HG03103 (cell line): ENCODE measurements at regions not wholly inside any gene's neighbourhood (a gene's known extent, or its start where the extent isn't known, plus 50 kb on each side); places are given as distances from the start of the nearest gene placed in this dataset.

Experiments used
- ATAC-seq: cut with Tn5 transposase; IDR thresholded peaks from one replicate; pipeline ENCODE4 v1.9.1; 2021; ENCODE audit warnings: low read depth; ENCODE audit not compliant: unreplicated experiment

DNA sequence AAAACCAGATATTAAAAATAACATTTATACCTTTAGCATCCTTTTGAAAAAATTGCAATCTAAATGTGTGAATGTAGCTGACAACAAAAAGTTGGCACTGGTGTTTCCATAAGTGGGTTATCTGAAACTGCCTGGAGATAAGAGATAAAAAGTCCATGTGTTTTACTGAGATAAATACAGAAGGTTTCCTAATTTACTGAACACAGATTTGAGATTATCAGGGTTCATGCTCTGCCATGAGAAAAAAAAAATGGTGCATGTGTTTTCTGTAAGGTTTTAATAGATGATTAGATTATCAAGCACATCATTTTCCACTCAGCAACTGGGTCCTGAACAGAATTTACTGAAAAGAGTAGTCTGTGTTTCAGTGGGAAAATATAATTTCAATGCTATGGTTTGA, 326.2 kb upstream of the SLIT2 start:
- ATAC-seq = no peak

DNA sequence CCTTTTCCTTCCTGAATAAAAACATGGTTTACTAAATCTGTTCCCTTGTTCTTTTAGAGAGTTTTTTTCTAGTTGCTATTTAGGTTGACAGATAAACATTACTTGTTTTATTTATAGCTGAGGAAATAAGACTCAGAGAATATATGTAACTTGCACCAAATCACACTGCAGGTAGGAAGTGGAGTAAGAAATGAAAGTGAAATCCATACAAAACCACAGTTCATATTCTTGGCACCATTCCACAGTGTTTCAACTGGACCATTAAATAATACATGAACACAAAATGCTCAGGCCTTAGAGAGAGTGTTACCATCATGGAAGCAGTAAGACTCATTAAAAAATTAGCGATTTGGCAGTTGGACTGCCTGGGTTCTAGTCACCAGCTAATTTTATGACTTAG, 326.9 kb upstream of the SLIT2 start:
- no peak for ATAC-seq

DNA sequence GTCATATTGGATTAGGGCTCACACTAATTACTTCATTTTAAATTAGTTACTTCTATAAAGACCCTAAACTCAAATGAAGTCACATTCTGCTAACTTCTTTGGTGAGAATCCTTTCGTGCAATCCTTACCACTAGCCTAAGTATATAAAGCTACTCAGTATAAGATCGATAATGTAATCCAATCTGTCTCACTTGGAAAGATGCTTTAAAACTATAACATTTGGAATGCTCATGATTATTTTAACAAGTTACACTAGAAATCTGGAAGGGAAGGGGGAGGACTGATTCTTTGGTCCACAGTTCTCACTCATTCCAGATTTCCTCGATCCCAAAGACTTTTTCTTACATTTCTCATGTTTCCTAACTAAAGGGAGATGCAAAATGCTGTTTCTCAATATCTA, 336.4 kb upstream of the SLIT2 start:
- ATAC-seq = no peak

DNA sequence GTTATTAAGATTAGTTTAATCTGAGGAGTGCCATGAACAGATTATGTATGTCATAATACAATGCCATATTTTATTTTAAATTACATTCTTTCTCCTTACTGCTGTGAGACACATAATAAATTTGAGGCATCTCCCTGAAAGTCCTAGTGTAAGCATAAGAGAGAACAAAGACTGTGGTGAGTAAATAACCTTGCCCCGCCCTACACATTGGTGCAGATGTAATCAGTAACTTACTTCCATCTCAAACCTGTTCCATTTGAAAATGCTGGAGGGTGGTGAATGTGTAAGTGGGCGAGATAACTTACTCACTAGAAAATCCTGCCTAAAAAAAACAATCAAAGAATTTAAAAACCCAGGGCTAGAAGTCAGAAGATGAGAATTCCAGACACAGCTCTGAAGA, 338.1 kb upstream of the SLIT2 start:
- no peak for ATAC-seq

DNA sequence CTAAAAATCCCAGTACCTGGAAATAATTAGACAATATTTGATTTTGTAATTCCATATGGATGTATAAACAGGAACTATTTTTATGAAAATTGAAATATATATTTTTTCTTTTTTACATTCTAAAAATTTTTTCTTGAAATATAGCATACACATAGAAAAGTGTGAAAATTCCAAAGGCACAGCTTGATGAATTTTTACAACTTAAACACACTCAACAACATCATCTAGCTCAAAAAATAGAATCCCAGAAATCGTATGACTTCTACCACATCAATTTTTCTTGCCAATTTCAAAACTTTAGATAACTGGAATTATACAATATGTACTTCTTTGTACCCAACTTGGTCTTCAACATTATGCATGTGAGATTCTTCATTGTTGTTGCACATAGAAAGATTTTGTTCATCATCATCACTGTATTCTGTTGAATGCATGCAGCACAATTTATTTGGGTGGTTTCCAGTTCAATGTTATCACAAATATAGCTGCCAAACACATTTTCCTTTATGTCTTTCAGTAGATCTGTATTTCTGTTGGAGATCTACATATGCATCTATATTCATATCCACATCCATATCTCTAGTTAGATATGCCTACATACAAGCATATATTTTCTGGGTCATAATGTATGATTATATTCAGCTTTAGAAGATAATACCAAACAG, 340.7 kb upstream of the SLIT2 start:
- ATAC-seq = no peak

DNA sequence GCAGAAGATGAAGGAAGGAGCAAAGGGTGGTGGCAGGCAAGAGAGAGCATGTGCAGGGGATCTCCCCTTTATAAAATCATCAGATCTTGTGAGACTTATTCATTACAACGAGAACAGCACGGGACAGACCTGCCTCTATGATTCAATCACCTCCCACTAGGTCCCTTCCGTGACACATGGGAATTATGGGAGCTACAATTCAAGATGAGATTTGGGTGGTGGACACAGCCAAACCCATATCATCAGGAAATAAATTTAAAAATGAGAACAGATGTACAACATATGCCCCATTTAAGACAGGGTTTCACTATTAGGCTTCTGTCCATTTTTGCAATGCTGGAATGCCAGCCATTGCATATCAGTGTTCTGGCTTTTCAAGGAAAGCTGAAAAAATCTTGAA, 346.7 kb upstream of the SLIT2 start:
- ATAC-seq = no peak

DNA sequence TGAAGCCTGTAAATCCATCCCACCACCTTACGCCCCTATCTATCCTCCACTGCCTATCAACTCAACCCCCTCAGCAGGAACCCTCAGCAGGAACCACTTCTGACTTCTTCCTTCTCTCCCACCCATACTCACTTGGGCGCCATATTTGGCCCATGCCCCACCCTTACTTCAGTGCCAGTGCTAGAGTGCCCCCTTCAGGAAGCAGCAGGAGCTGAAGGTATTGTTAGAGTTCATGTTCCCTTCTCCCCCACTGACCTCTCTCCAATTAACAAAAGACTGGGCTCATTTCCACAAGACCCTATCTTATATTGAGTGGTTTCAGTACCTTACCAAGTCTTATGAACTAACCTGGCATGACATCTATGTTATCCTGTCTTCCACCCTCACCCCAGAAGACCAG, 363.1 kb upstream of the SLIT2 start:
- no peak for ATAC-seq

DNA sequence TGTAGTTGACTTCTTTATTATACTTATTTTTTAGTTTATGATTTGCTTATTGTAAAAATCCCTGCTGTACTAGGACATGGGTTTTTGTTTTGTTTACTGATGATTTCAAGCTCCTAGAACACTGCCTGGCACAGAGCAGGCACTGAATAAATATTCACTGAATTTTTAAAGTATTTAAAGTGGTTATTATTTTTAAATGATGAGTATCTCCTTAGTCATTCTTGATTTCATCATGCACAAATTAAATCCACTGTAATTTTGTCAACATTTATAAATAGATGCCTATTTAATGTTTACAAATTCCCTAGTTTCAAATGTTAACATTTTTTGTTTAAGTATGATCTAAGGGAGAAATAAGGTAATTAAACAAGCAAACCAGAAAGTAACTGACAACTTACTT, 367.9 kb upstream of the SLIT2 start:
- no peak for ATAC-seq

DNA sequence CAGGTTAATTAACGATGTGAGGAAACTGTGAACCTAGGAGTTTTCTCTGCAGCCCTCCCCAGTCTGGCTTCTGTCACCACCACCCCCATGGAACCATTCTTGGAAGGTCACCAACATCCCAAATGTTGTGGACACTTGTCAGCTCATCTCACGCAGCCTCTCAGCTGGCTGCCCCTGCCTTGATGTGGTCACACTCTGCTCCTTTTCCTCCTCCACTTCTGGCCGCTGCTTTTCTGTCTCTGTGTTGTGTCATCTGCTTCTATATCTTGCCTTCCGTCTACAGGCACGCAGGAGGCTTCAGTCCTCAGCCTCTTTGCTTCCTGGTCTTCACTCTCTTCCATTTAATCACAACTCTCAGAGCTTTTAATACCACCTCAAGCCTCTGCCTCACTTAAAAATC, 371.5 kb upstream of the SLIT2 start:
- ATAC-seq = no peak

DNA sequence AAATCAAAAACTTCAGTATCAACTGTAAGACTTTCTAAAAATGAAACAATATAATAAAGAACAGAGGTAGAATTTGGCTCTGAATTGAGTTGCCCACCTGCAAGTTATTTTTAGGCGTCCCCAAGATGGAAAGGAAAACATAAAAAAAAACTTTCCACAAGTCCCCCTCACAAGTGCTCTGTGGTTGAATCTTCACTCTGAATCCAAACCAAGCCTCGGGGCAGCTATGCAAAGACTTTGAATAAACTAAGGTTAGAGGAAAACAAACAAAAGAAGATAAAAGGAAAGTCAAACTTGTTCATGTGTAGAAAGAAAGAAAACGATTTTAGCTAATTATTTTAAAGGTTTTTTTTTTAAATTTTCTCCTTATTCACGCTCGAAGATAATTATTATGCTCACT, 372.4 kb upstream of the SLIT2 start:
- no peak for ATAC-seq

DNA sequence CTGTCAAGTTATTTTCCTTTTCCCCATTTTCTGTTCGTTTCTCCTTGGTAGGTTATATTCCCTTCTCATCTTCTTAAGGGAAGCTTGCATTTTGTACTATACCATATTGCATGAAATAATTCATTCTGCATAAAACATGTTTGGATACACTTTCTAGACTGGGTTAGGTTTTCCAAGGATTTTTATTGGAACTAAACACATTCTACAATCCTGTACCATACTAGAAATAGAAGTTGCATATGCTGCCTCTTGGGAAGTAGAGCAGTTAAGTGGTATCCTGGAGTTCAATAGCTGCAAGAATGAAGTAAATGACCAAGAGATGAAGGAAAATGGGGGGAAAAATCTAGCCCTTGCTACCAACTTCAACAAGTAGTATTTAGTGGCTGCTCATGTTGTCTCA, 393.7 kb upstream of the SLIT2 start:
- no peak for ATAC-seq

DNA sequence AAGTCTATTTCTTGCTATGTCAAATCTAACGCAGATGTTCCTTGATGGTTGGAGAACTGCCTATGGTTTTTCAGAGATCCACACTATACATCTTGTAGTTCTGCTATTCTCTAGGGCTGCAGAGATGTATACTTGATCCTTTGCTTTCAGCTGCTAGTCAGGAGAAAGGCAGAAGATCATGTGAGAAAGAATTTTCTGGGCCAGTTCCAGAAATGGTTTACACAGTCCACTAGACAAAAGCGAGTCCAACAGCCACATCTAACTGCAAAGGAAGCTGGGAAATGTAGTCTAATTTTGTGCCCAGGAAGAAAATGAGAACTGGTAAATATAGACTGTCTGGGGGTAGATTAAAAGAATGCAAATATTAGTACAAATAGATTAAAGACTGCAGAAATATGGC, 394.3 kb upstream of the SLIT2 start:
- no peak for ATAC-seq

DNA sequence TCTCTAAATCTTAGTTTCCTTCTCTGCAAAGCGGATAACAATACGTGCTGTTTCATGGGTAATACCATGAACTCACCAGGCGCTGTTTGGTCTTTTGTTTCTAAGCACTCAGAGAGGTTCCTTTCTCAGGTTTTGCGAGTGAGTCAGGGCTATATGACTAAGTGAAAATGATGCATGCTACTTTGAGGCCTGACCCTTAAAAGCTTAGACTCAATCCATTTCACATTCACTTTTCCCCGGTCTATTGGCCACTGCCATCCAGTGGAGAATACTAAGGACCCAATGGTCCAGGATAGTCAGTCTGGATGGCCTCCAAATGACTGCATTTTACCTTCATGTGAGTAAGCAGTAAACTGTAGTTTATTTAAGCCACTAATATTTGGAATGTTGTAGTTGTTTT, 400.8 kb upstream of the SLIT2 start:
- no peak for ATAC-seq

DNA sequence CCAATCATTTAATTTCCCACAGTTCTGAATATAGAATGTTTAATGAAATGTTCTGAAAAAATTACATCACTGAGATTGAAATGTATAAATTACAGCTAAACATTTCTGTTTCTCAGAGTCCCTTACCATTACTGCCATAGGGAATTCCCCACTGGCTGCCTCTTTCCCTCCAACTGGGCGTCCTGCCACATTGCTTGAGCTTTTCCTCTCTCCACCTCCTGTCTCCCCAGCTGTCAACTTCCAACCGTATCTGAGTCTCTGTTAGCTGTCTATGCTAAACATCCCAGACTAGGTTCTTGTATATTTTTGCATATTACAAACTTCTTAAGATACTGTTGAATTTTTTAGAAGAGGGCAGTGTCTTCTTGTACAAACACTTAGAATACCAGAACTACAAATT, 407.3 kb upstream of the SLIT2 start:
- no peak for ATAC-seq

DNA sequence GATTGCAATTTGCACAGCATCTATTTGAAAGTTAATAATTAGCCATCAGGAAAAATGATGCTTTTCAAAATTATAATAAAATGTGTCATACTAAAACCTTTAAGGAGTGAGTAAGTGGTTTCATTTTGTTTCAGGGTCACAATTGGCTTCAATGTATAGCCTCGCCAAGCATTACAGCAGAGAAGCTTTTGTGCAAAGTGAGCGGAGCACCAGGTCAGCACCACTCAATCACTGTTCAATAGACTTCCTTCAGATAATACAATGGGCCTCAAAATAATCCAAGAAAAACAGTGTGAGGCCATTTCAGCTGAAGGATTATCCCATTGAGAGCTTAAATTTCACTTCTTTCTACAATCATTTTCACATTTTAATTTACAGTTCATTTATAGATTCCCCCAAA, 409.2 kb upstream of the SLIT2 start:
- ATAC-seq = no peak

DNA sequence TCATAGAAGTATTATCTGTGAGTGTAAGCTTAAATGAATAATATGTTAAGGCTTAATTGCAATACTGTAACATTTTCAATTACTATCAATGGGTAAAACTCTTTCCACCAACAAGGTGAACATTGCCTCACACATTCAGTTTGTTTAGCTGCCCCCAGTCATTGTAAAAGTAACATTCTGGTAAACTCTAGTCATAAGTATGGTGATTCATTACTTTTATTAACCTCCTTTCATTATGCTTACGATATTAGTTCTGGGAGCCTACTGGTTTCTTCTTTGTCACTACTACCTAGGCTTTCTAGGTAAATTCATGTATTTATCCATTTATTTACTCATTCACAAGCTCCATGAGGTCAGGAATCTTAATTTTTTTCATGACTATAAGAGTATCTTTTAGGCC, 412.8 kb upstream of the SLIT2 start:
- ATAC-seq = no peak

DNA sequence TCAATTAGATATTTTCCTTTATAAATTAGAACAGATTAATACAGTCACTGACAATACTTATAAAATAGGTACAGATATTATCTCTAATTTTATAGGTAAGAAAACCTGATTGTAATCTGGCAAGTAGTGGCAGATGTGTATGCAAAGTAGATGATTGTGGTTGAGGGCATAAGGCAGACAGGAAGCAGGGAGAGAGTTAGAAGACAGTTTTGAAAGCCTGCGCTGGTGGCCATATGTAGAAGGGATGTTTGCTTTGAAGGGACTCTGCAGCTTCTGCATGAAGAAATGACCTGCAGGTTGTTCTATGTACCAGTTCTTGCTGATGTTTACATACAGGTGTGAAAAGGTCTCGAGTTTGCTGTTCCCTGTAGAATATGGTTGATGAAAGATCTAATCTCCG, 416.3 kb upstream of the SLIT2 start:
- no peak for ATAC-seq

DNA sequence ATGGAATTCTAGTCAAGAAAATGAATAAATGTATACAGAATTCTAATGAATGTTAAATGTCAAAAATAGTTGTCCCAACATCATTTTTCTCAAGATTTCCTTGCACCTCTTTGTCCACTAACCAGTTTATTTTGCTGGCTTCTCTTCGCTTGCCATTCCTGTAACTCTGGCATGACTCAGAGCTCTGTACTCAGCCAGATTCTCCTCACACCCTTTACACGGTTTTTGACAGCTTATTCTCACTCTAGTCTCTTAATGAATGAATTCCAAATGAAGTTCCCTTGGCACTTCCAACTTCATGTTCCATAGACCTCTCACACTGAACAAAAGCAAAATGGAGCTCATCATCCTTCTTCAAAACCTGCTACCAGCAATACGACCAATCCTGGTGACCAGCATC, 419.3 kb upstream of the SLIT2 start:
- no peak for ATAC-seq

DNA sequence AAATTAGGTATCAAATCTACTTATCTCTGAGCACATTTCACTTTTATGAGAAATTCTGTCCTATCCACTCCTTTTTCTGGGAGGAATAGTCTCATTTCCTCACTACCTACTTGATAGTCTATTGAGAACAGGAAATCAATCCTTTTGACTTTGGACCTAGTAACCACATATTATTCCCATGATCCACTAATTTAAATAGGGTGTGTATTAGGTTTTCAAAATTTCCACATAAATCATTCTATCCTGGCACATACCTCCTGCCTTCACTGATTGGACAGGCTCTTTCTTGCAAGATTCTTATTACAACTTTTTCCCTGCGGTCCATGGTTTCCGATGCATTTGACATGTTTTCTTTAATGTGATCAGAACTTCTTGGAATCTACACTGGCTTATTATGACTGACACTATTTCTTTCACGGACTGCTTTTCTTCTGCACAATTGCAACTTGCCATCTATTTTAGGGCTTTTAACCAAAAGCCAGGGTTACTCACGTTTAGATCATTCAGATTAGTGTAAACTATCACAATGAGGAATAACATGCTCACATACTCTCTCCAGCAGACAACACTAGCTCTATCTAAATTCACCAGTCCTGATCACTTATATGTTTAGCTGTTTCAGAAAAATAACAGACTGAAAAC, 419.9 kb upstream of the SLIT2 start:
- no peak for ATAC-seq

DNA sequence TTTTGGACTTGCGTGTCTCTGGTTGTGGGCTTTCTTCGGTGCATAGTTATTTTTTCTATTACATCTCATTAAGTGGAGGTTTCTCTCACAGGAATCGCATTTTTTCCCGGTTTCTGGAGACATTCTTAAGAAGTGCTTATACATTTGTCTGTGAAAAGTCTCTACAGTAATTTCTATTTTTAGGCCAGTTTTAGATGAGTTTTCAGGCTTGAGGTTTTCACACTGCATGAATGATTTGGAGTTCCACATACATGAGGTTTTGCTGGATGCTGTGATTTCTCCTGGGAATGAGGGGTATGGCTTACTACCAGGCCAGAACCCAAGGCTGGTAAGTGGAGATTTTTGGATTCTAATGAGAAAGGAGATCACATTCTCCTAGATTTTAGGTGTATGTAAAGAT, 422.6 kb upstream of the SLIT2 start:
- no peak for ATAC-seq

DNA sequence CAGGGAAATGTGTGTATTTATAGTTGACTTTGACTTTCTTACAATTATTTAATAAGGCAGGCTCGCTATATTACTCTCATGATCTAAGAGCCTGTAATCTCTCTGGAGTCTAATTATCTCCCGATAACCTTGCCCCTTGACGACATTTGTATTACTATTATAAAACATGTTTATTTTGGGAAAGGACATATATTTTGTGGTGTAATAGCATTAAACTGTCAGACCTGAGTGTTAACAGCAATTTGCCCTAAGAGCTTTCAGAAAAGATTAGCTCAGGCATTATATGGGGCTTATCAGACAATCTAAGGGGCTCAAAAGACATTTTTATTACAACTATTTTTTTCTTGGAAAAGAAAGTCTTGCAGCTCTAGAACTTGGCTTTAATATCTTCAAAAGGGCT, 427.9 kb upstream of the SLIT2 start:
- no peak for ATAC-seq

DNA sequence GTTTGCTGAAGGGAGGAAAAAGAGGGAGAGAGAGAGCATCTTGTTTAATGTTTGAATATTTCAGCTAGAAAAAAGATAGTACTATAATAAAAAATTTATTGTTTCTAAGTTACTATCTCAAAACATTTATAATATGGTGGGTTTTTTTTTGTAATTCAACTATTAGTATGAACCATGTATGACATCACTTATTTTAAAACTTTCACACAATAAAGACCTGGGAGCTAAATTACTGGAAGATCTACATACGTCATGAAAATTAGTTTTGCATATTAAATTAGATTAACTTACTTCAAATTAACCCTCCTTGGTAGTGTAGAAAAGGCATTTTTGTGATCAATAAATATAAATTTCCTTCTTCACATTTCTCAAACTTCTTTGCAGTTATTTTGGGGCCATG, 432.0 kb upstream of the SLIT2 start:
- no peak for ATAC-seq

DNA sequence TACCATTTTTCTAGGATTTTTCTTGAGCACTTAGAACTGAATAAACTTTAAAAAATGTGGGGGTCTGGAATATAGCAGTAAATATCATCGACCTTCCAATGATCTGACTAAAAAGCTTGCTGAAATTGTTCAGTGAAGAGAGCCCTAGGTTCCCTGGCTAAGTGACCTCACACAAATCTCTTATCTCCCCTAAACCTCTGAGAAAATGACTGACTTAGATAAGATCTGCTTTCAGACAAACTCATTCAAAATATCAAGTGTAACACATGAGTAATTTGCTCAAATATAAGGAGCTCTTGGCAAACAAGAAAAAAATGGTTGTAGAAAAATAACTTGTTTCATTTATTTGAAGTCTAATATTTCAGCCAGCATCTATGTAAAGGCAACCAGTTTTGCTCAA, 441.7 kb upstream of the SLIT2 start:
- ATAC-seq = no peak
